LNCaP clone FGC (cell line): ENCODE measurements at regions not wholly inside any gene's neighbourhood (a gene's known extent, or its start where the extent isn't known, plus 50 kb on each side); places are given as distances from the start of the nearest gene placed in this dataset.
"Not testable (repeated sequence)": the region's sequence is repeated elsewhere in the genome, so short reads cannot be mapped to it uniquely, and the experiment has no call there.

ENCODE experiments used
- DNase-seq: peaks from one replicate; pipeline ENCODE4 v3.0.0-alpha.2; 2011; ENCODE audit warnings: low read depth
- H3K4me3 ChIP-seq: 2 replicates; pipeline ENCODE4 v1.5.1; 2011; ENCODE audit warnings: mild to moderate bottlenecking, low read depth, low read length, control low read depth
- CTCF ChIP-seq: IDR thresholded peaks from 2 replicates; pipeline ENCODE4 v1.5.1; 2012; ENCODE audit warnings: mild to moderate bottlenecking; ENCODE audit not compliant: control insufficient read depth, insufficient read depth; ENCODE audit errors: extremely low read depth

- no peak overlapping the region for H3K4me3 ChIP-seq
- no peak for TF ChIP-seq CTCF
- peak; percentile 57 for DNase-seq
Observed at GRCh38 chr10:90293616-90294015, 564.2 kb downstream of the HTR7 start.

- not testable (repeated sequence) for DNase-seq, H3K4me3 ChIP-seq
Observed at GRCh38 chr10:90294821-90295540, 562.9 kb downstream of the HTR7 start.

GRCh38 chr10:90302031-90302430 lies 555.8 kb downstream of the HTR7 start:
- not testable (repeated sequence) for H3K4me3 ChIP-seq, DNase-seq

GRCh38 chr10:90302758-90303481 lies 554.9 kb downstream of the HTR7 start:
- H3K4me3 ChIP-seq: no peak overlapping the region
- DNase-seq: no peak
- TF ChIP-seq CTCF: no peak

- H3K4me3 ChIP-seq: no peak overlapping the region
- no peak for TF ChIP-seq CTCF
- no peak for DNase-seq
Observed at GRCh38 chr10:90304533-90304932, 553.3 kb downstream of the HTR7 start.

GRCh38 chr10:90306187-90306586 lies 551.7 kb downstream of the HTR7 start:
- no peak for DNase-seq
- no peak for TF ChIP-seq CTCF

GRCh38 chr10:90308223-90308622 lies 549.6 kb downstream of the HTR7 start:
- no peak for DNase-seq
- no peak overlapping the region for H3K4me3 ChIP-seq
- no peak for TF ChIP-seq CTCF

More at GRCh38 chr10:90306187-90306586, 551.7 kb downstream of the HTR7 start:
- H3K4me3 ChIP-seq: no peak overlapping the region
